CD4-positive, CD25-positive, alpha-beta regulatory T cell (primary cell): ENCODE measurements at regions not wholly inside any gene's neighbourhood (a gene's known extent, or its start where the extent isn't known, plus 50 kb on each side); places are given as distances from the start of the nearest gene placed in this dataset.
"Not testable (repeated sequence)": the region's sequence is repeated elsewhere in the genome, so short reads cannot be mapped to it uniquely, and the experiment has no call there.

Experiments used
- ATAC-seq, 2 donors: fragments of 150-1000 bp; cut with Tn5 transposase; one replicate each; pipeline ENCODE4 v1.10.0; 2021; ENCODE audit warnings: low read depth in 2 of 2, moderate number of reproducible peaks in 2 of 2, moderate library complexity in 1 of 2
- DNase-seq, 3 donors: peaks; one replicate each; pipeline versions ENCODE4 v3.0.0 to v3.0.0-alpha.2; 2012 to 2022; ENCODE audit warnings: mixed read lengths in 1 of 3
- H3K27ac ChIP-seq: one replicate; pipeline ENCODE4 v1.7.0; 2013; ENCODE audit warnings: mild to moderate bottlenecking, low read length; ENCODE audit not compliant: insufficient read depth, poor library complexity, severe bottlenecking
- H3K27me3 ChIP-seq: one replicate; pipeline ENCODE4 v1.7.0; 2013; ENCODE audit warnings: low read length; ENCODE audit not compliant: control insufficient read depth, insufficient read depth
- H3K36me3 ChIP-seq: one replicate; pipeline ENCODE4 v1.7.0; 2013; ENCODE audit warnings: mild to moderate bottlenecking, low read length, moderate library complexity; ENCODE audit not compliant: control insufficient read depth, insufficient read depth
- H3K4me1 ChIP-seq: 2 replicates; pipeline ENCODE4 v1.7.0; 2013; ENCODE audit warnings: mild to moderate bottlenecking, low read length; ENCODE audit not compliant: insufficient read depth, control insufficient read depth, poor library complexity, severe bottlenecking
- H3K4me3 ChIP-seq: one replicate; pipeline ENCODE4 v1.7.0; 2013; ENCODE audit warnings: low read depth, mild to moderate bottlenecking, low read length, moderate library complexity
- H3K9me3 ChIP-seq, 2 experiments: 1 replicate in 1 of 2; 2 replicates in 1 of 2; pipeline ENCODE4 v1.7.0; 2013; ENCODE audit warnings: low read length in 2 of 2, mild to moderate bottlenecking in 1 of 2, moderate library complexity in 1 of 2; ENCODE audit not compliant: control insufficient read depth in 2 of 2
- H3K27ac Mint-ChIP-seq, 3 donors: one replicate each; pipeline ENCODE4 v1.8.0; 2020 to 2022; ENCODE audit warnings: mild to moderate bottlenecking in 3 of 3, mixed read lengths in 3 of 3, moderate library complexity in 2 of 3
- H3K27me3 Mint-ChIP-seq: one replicate; pipeline ENCODE4 v1.8.0; 2022; ENCODE audit warnings: mild to moderate bottlenecking, mixed read lengths
- H3K36me3 Mint-ChIP-seq: one replicate; pipeline ENCODE4 v1.8.0; 2020; ENCODE audit warnings: mixed read lengths
- H3K4me1 Mint-ChIP-seq, 4 donors: one replicate each; pipeline ENCODE4 v1.8.0; 2020 to 2022; ENCODE audit warnings: mixed read lengths in 4 of 4, mild to moderate bottlenecking in 1 of 4
- H3K4me3 Mint-ChIP-seq, 4 donors: one replicate each; pipeline ENCODE4 v1.8.0; 2020 to 2022; ENCODE audit warnings: mild to moderate bottlenecking in 4 of 4, mixed read lengths in 4 of 4, moderate library complexity in 3 of 4
- H3K9me3 Mint-ChIP-seq, 7 donors: one replicate each; pipeline ENCODE4 v1.8.0; 2020 to 2022; ENCODE audit warnings: mixed read lengths in 7 of 7, mild to moderate bottlenecking in 3 of 7, moderate library complexity in 2 of 7

- peaks cover 0 to 2% (median 0%) of the 10 kb centered on the region in 7 donors for H3K9me3 Mint-ChIP-seq
- H3K4me1 ChIP-seq = no peaks in the 10 kb centered on the region
- H3K9me3 ChIP-seq = no peaks in the 10 kb centered on the region
- ATAC-seq = no peak
- DNase-seq = no peak
- H3K27me3 Mint-ChIP-seq = no peaks in the 10 kb centered on the region
- no peak overlapping the region for H3K27ac Mint-ChIP-seq
- peaks cover 0 to 2% (median 0%) of the 10 kb centered on the region in 4 donors for H3K4me1 Mint-ChIP-seq
- H3K36me3 ChIP-seq = no peaks in the 10 kb centered on the region
- H3K4me3 ChIP-seq = no peak overlapping the region
- no peaks in the 10 kb centered on the region for H3K36me3 Mint-ChIP-seq
- peaks cover 3% of the 10 kb centered on the region for H3K27me3 ChIP-seq
- H3K4me3 Mint-ChIP-seq = no peak overlapping the region
- no peak overlapping the region for H3K27ac ChIP-seq
Measured at GRCh38 chr9:71286146-71286545, 164.7 kb upstream of the TRPM3 start.

DNA sequence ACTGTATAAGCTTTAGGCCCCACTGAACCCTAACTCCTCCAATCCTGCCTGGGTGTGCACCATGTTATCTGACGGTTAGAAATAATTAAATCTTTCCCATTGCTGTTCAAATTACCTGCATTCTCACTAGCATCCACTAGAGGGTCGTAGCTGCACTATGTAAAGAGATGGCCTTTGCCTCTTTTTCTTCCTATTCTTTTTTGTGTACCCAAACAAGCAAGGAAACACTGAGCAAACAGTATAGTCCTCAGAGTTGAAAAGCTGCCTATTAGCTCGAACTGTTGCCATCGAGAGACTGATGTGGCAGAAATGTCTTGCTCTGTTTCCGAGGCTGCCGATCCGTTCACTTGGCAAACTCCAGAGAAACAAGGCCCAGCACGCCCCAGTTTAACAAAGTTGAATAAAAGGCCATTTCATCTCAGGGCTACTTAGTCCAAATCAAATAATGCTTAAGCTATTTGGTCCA, 163.8 kb upstream of the TRPM3 start:
- DNase-seq (peak in 2 of 3 donors; percentile 23 to 61), ATAC-seq (peak; percentile 46 to 64)
- Histone ChIP-seq H3K36me3 (no peaks in the 10 kb centered on the region), H3K27me3 (peaks cover 3% of the 10 kb centered on the region), H3K4me1 (no peaks in the 10 kb centered on the region), H3K9me3 (no peaks in the 10 kb centered on the region), H3K4me3 (no peak overlapping the region), H3K27ac (no peak overlapping the region)
- Mint-ChIP-seq H3K4me3 (no peak overlapping the region), H3K4me1 (peaks cover 0 to 2% (median 0%) of the 10 kb centered on the region in 4 donors), H3K27ac (no peak overlapping the region), H3K9me3 (peaks cover 0 to 2% (median 0%) of the 10 kb centered on the region in 7 donors), H3K36me3 (no peaks in the 10 kb centered on the region), H3K27me3 (no peaks in the 10 kb centered on the region)

- not testable (repeated sequence) for H3K27ac ChIP-seq, H3K27me3 Mint-ChIP-seq, ATAC-seq, H3K36me3 ChIP-seq, H3K9me3 Mint-ChIP-seq, H3K36me3 Mint-ChIP-seq, H3K27ac Mint-ChIP-seq, H3K4me1 Mint-ChIP-seq, H3K4me1 ChIP-seq, H3K27me3 ChIP-seq, H3K9me3 ChIP-seq, H3K4me3 Mint-ChIP-seq, H3K4me3 ChIP-seq, DNase-seq
Measured at GRCh38 chr9:71282116-71282515, 160.7 kb upstream of the TRPM3 start.

DNA sequence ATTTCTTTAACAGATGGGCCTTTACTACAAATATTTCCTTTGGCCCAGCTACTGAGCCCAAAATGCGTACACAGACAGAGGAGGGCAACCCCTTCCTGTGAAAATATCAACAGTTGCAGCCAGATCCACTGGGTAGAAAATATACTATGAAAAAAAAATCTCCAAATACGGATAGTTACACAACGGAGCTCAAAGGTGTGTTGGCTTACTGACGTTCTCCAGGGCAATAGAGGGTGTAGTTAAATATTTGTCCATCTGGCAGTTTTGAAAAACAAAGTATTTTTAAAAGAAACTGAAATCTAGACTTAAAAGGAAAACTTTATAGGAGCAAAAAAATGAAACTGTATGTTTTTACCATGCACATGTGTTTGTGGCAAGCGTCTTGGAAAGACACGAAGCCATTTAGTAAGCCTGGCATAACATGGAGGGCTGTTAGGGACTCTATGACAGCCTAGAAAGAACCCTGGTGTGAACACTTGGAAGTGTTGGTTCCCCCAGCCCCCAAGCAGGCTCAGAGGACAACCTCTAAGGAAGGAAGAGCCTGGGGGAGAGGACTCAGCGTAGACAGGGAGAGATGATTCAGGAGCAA, 157.8 kb upstream of the TRPM3 start:
- H3K27ac Mint-ChIP-seq = no peak overlapping the region
- Histone ChIP-seq H3K4me3 (no peak overlapping the region), H3K27ac (no peak overlapping the region), H3K4me1 (no peaks in the 10 kb centered on the region), H3K36me3 (no peaks in the 10 kb centered on the region), H3K27me3 (no peaks in the 10 kb centered on the region), H3K9me3 (no peaks in the 10 kb centered on the region)
- H3K4me3 Mint-ChIP-seq = no peak overlapping the region
- ATAC-seq = no peak
- DNase-seq = no peak
- H3K36me3 Mint-ChIP-seq = no peaks in the 10 kb centered on the region
- peaks cover 0 to 2% (median 0%) of the 10 kb centered on the region in 7 donors for H3K9me3 Mint-ChIP-seq
- no peaks in the 10 kb centered on the region for H3K4me1 Mint-ChIP-seq
- no peaks in the 10 kb centered on the region for H3K27me3 Mint-ChIP-seq

- no peaks in the 10 kb centered on the region for H3K27me3 ChIP-seq
- H3K4me1 ChIP-seq = no peaks in the 10 kb centered on the region
- Mint-ChIP-seq H3K27me3 (no peaks in the 10 kb centered on the region), H3K9me3 (peaks cover 0 to 1% (median 0%) of the 10 kb centered on the region in 7 donors), H3K27ac (no peak overlapping the region), H3K4me3 (no peak overlapping the region), H3K4me1 (no peaks in the 10 kb centered on the region), H3K36me3 (no peaks in the 10 kb centered on the region)
- H3K4me3 ChIP-seq = no peak overlapping the region
- H3K27ac ChIP-seq = no peak overlapping the region
- ATAC-seq = no peak
- no peaks in the 10 kb centered on the region for H3K36me3 ChIP-seq
- H3K9me3 ChIP-seq = no peaks in the 10 kb centered on the region
- DNase-seq = no peak
Measured at GRCh38 chr9:71273613-71274012, 152.2 kb upstream of the TRPM3 start.

DNA sequence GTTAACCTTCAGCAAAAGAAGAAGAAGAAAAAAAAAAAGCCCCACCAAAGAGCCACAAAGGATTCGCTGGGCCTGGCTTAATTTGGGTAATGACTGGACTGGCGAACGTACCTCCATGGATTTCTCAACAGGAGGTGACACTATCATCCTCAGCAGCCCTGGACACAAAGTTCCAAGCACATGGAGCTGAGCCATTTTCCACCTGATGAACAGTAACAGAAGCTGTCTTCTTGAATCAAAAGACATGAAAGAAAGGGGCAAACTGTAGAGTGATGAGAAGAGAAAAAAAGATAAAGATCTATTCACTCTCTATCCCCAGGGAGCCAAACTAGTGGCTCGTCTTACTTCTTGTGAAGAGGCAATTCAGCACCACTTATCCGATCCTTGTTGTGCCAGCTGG, 150.2 kb upstream of the TRPM3 start:
- Mint-ChIP-seq H3K36me3 (no peaks in the 10 kb centered on the region), H3K27me3 (no peaks in the 10 kb centered on the region), H3K4me3 (no peak overlapping the region), H3K4me1 (no peaks in the 10 kb centered on the region), H3K9me3 (peaks cover 0 to 1% (median 0%) of the 10 kb centered on the region in 7 donors), H3K27ac (no peak overlapping the region)
- ATAC-seq (no peak), DNase-seq (no peak)
- Histone ChIP-seq H3K27ac (no peak overlapping the region), H3K4me1 (no peaks in the 10 kb centered on the region), H3K27me3 (no peaks in the 10 kb centered on the region), H3K36me3 (no peaks in the 10 kb centered on the region), H3K4me3 (no peak overlapping the region), H3K9me3 (no peaks in the 10 kb centered on the region)

DNA sequence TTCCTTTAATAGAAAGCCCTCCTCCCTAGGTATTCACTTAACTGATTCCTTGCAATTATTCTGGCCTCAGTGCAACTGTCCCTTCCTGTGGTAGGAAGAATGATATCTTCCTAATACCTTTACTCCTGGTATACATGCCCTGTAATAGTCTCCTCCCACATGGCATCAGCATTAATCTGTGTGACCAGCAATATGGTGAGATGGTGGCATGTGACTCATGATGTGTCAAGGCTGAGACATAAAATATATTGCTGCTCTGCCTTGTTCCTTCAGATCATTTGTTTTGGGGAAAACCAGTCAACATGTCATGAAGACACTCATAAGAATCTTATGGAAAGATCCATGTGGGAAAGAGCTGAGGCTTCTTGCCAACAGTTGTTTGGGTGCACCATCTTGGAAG, 149.1 kb upstream of the TRPM3 start:
- no peak overlapping the region for H3K27ac ChIP-seq
- DNase-seq = no peak
- ATAC-seq = no peak
- Mint-ChIP-seq H3K27me3 (no peaks in the 10 kb centered on the region), H3K9me3 (peaks cover 0 to 1% (median 0%) of the 10 kb centered on the region in 7 donors), H3K4me3 (no peak overlapping the region), H3K4me1 (no peaks in the 10 kb centered on the region), H3K27ac (no peak overlapping the region), H3K36me3 (no peaks in the 10 kb centered on the region)
- no peaks in the 10 kb centered on the region for H3K36me3 ChIP-seq
- no peaks in the 10 kb centered on the region for H3K27me3 ChIP-seq
- H3K9me3 ChIP-seq = no peaks in the 10 kb centered on the region
- no peaks in the 10 kb centered on the region for H3K4me1 ChIP-seq
- no peak overlapping the region for H3K4me3 ChIP-seq

DNA sequence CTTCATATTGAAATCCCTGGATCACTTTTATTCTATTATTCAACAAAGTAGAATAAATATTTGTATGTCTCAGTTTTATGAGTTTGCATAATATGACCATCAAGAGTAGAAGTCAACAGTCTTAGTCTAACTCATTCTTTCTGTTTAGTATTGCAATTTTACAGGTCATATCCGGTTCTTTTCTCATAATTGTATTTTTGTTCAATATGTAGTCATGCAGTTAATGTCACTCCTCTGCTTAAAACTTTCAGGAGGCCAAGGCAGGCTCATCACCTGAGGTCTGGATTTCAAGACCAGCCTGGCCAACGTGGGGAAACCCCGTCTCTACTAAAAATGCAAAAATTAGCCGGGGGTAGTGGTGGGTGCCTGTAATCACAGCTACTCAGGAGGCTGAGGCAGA, 148.4 kb upstream of the TRPM3 start:
- ATAC-seq (no peak), DNase-seq (no peak)
- no peaks in the 10 kb centered on the region for H3K27me3 Mint-ChIP-seq
- no peak overlapping the region for H3K27ac Mint-ChIP-seq
- no peaks in the 10 kb centered on the region for H3K27me3 ChIP-seq
- H3K9me3 Mint-ChIP-seq = peaks cover 0 to 1% (median 0%) of the 10 kb centered on the region in 7 donors
- H3K9me3 ChIP-seq = no peaks in the 10 kb centered on the region
- H3K27ac ChIP-seq = no peak overlapping the region
- no peak overlapping the region for H3K4me3 ChIP-seq
- H3K4me3 Mint-ChIP-seq = no peak overlapping the region
- H3K36me3 Mint-ChIP-seq = no peaks in the 10 kb centered on the region
- no peaks in the 10 kb centered on the region for H3K4me1 Mint-ChIP-seq
- no peaks in the 10 kb centered on the region for H3K36me3 ChIP-seq
- H3K4me1 ChIP-seq = no peaks in the 10 kb centered on the region
